CD4-positive, alpha-beta T cell (primary cell): ENCODE measurements at regions not wholly inside any gene's neighbourhood (a gene's known extent, or its start where the extent isn't known, plus 50 kb on each side); places are given as distances from the start of the nearest gene placed in this dataset.

Source experiments
- ATAC-seq: fragments of 200-7000 bp; cut with Tn5 transposase; one replicate; pipeline ENCODE4 v1.10.0; 2022; ENCODE audit warnings: mild to moderate bottlenecking; ENCODE audit not compliant: poor library complexity
- CTCF ChIA-PET: fragments of 350-600 bp; sonication (Branson Sonifier 250); formaldehyde crosslinking; loops from one replicate; lab custom pipeline; 2021; ENCODE audit warnings: antibody characterized with exemption, inconsistent platforms; lab: Charles Lee
- POLR2A ChIA-PET: fragments of 350-600 bp; sonication (Branson Sonifier 250); formaldehyde crosslinking; loops from one replicate; lab custom pipeline; 2021; ENCODE audit warnings: antibody characterized with exemption, inconsistent platforms; lab: Charles Lee
- DNase-seq, 14 experiments: peaks; one replicate each; pipeline ENCODE4 v3.0.0-alpha.2; 2013 to 2020; ENCODE audit warnings: mixed read lengths in 2 of 14
- H3K27ac ChIP-seq, 2 donors: one replicate each; pipeline versions ENCODE4 v1.5.1 to v1.7.0; 2013; ENCODE audit warnings: low read length in 2 of 2, low read depth in 1 of 2, mild to moderate bottlenecking in 1 of 2
- H3K27me3 ChIP-seq, 2 experiments: 1 replicate in 1 of 2; 2 replicates in 1 of 2; pipeline versions ENCODE4 v1.6.1 to v1.7.0; 2013; ENCODE audit warnings: low read length in 2 of 2, control low read depth in 1 of 2, mild to moderate bottlenecking in 1 of 2, moderate library complexity in 1 of 2; ENCODE audit not compliant: insufficient read depth in 2 of 2, control insufficient read depth in 1 of 2
- H3K36me3 ChIP-seq: one replicate; pipeline ENCODE4 v1.6.1; 2013; ENCODE audit warnings: low read length, control low read depth; ENCODE audit not compliant: insufficient read depth
- H3K4me1 ChIP-seq: one replicate; pipeline ENCODE4 v1.6.1; 2013; ENCODE audit warnings: low read length, control low read depth; ENCODE audit not compliant: insufficient read depth
- H3K4me3 ChIP-seq: one replicate; pipeline ENCODE4 v1.5.1; 2013; ENCODE audit warnings: mild to moderate bottlenecking, low read length, moderate library complexity
- H3K9me3 ChIP-seq, 2 experiments: 1 replicate in 1 of 2; 2 replicates in 1 of 2; pipeline versions ENCODE4 v1.6.1 to v1.7.0; 2013; ENCODE audit warnings: low read length in 2 of 2, mild to moderate bottlenecking in 2 of 2, control low read depth in 1 of 2, moderate library complexity in 1 of 2; ENCODE audit not compliant: control insufficient read depth in 1 of 2, insufficient read depth in 1 of 2
- H3K27ac Mint-ChIP-seq: one replicate; pipeline ENCODE4 v1.8.0; 2020; ENCODE audit warnings: mixed read lengths
- H3K27me3 Mint-ChIP-seq: one replicate; pipeline ENCODE4 v1.8.0; 2021; ENCODE audit warnings: mixed read lengths
- H3K36me3 Mint-ChIP-seq: one replicate; pipeline ENCODE4 v1.8.0; 2021; ENCODE audit warnings: low read depth, mixed read lengths
- H3K4me1 Mint-ChIP-seq: one replicate; pipeline ENCODE4 v1.8.0; 2021; ENCODE audit warnings: low read depth, mixed read lengths
- H3K4me3 Mint-ChIP-seq: one replicate; pipeline ENCODE4 v1.8.0; 2020; ENCODE audit warnings: mild to moderate bottlenecking, mixed read lengths
- H3K9me3 Mint-ChIP-seq: one replicate; pipeline ENCODE4 v1.8.0; 2020; ENCODE audit warnings: mixed read lengths
- intact Hi-C, 2 experiments: fragments of 100-400 bp; cut with DNase I in 1 of 2; cut with micrococcal nuclease in 1 of 2; formaldehyde crosslinking; loops; one replicate each; pipeline versions ENCODE4 v1.15.1 to v1.9.0; 2023 to 2025; cut with DNase I, micrococcal nuclease
- TF ChIP-seq, protein P1 (sequence below): fragments of 200-600 bp; IDR thresholded peaks from one replicate; pipeline ENCODE4 v1.8.0; 2022; ENCODE audit warnings: antibody characterized with exemption, mild to moderate bottlenecking

DNA sequence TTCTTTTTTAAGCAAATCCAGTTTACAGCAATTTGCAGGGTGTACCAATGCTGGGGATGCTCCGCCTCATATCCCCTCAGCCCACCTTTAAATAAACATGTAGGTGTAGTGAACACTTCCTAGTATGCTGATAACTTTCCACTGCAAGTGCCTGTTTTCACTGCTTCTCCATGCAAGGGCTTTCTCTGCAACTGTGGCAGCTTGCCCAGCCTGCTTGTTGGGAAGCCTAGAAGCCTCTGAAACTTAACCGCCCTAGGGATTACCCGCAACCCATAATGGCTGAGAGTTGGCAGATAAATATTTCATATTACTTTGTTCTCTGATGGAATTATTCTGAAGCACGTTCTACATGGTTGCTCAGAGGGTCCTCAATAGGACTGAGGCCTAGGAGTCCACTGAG, 253.7 kb upstream of the DDX53 start:
- intact Hi-C loops = loop anchor here (5.0 to 10.0 kb wide), 3 partner anchors 609 to 1261 kb away; no protein-coding TSS in a partner anchor
- CTCF ChIA-PET = no interaction called here
- no peaks in the 10 kb centered on the region for H3K9me3 Mint-ChIP-seq

DNA sequence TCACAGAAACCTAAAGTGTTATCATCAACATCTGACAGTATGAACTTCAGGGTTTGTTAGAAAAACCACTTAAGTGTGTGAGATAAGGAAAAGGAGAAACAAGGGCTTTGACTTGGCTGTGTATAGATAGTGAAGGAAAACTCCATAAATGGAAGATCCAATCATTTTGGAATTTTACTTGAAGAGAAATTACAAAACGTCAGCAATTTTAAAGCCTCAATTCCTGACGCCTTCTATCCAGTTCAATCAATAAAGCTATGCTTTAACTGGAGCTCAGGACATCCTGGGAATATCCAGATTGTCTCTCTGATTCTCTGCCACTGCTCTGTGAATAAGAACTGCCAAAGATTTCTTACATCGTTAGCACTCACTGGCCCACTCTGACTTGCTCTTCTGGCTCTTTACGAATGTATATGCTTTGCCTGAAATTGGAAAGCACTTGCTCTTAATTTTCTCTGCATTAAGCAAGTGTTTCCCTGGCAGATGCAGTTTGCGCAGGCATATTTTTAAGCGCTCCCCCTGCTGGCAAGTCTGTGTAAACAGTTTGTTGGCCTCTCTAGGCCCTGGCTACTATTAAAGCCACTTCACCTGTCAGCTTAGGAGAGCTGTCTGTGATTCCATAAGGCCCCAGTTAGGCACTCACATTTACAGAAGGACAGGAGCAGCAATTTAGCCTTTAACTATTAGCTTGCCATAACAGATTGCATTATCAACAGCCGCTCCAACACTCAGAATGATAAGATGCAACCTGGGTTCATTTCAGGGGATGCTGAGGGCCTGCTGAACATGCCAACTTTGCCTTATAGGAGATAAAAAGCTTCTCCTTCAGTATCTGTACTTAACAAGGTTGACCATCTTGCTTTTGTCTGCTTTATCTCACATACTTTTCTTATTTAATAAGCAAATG, 251.4 kb upstream of the DDX53 start:
- TF ChIP-seq, protein P1, sequence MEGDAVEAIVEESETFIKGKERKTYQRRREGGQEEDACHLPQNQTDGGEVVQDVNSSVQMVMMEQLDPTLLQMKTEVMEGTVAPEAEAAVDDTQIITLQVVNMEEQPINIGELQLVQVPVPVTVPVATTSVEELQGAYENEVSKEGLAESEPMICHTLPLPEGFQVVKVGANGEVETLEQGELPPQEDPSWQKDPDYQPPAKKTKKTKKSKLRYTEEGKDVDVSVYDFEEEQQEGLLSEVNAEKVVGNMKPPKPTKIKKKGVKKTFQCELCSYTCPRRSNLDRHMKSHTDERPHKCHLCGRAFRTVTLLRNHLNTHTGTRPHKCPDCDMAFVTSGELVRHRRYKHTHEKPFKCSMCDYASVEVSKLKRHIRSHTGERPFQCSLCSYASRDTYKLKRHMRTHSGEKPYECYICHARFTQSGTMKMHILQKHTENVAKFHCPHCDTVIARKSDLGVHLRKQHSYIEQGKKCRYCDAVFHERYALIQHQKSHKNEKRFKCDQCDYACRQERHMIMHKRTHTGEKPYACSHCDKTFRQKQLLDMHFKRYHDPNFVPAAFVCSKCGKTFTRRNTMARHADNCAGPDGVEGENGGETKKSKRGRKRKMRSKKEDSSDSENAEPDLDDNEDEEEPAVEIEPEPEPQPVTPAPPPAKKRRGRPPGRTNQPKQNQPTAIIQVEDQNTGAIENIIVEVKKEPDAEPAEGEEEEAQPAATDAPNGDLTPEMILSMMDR = peak; percentile 60
- H3K27ac Mint-ChIP-seq = no peak overlapping the region
- no peaks in the 10 kb centered on the region for H3K9me3 Mint-ChIP-seq
- intact Hi-C loops = loop anchor here (5.0 to 10.0 kb wide), 3 partner anchors 611 to 1264 kb away; no protein-coding TSS in a partner anchor
- no peaks in the 10 kb centered on the region for H3K36me3 Mint-ChIP-seq
- H3K4me3 ChIP-seq = no peak overlapping the region
- peak in 13 of 14 experiments; percentile 0 to 51 (median 13) for DNase-seq
- no peaks in the 10 kb centered on the region for H3K4me1 Mint-ChIP-seq
- H3K27me3 Mint-ChIP-seq = no peaks in the 10 kb centered on the region
- no peaks in the 10 kb centered on the region for H3K36me3 ChIP-seq
- H3K9me3 ChIP-seq = no peaks in the 10 kb centered on the region
- H3K27me3 ChIP-seq = no peaks in the 10 kb centered on the region
- no peak overlapping the region for H3K27ac ChIP-seq
- ChIA-PET CTCF (interaction anchor here (0.6 to 1.5 kb wide), 7 partner anchors 9 to 763 kb away, joined by 3 to 6 read pairs (median 3); no protein-coding TSS in a partner anchor), POLR2A (no interaction called here)
- H3K4me3 Mint-ChIP-seq = no peak overlapping the region
- ATAC-seq = no peak
- H3K4me1 ChIP-seq = no peaks in the 10 kb centered on the region

More for the DNA sequence above, 253.7 kb upstream of the DDX53 start:
- Histone ChIP-seq H3K4me3 (no peak overlapping the region), H3K9me3 (no peaks in the 10 kb centered on the region), H3K4me1 (no peaks in the 10 kb centered on the region), H3K27me3 (no peaks in the 10 kb centered on the region), H3K36me3 (no peaks in the 10 kb centered on the region), H3K27ac (no peak overlapping the region)
- Mint-ChIP-seq H3K27me3 (no peaks in the 10 kb centered on the region), H3K36me3 (no peaks in the 10 kb centered on the region), H3K4me1 (no peaks in the 10 kb centered on the region), H3K4me3 (no peak overlapping the region), H3K27ac (no peak overlapping the region)
- ATAC-seq (no peak), DNase-seq (no peak)
- POLR2A ChIA-PET = no interaction called here
- TF ChIP-seq, protein P1 = no peak

DNA sequence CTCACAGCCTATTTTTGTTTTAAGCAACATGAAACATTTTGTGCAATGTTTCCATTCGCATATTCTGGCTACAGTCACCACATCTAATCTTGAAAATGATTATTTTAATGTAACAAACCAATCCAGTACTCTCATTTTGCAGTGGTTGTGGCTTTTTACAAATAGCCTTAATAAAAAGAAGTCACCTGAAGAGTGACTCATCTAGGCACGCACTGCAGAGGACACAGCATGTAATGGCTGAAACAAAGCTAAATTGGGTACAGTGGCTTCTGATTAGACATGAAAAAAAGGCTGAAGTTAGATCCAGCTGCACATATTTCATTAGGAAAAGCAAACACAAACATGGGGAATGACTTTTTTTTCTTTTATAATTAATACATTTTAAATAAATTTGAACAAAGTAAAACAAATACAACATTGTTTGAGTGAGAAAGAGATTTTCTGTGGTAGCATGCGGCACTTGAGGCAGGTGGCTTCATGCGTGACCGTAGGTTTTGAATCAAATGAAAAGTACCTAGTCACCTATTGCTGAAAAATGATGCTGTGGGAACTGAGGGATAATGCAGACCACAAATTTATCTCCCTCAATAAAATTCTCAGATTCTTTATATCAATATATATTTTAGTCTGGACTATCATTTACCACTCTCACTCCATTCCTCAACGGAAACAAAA, 240.8 kb upstream of the DDX53 start:
- H3K27me3 Mint-ChIP-seq = no peaks in the 10 kb centered on the region
- Histone ChIP-seq H3K27me3 (no peaks in the 10 kb centered on the region), H3K9me3 (no peaks in the 10 kb centered on the region), H3K4me1 (no peaks in the 10 kb centered on the region), H3K4me3 (no peak overlapping the region), H3K27ac (no peak overlapping the region), H3K36me3 (no peaks in the 10 kb centered on the region)
- ATAC-seq (no peak), DNase-seq (no peak)
- TF ChIP-seq, protein P1 = no peak
- H3K27ac Mint-ChIP-seq = no peak overlapping the region
- no peaks in the 10 kb centered on the region for H3K4me1 Mint-ChIP-seq
- H3K4me3 Mint-ChIP-seq = no peak overlapping the region
- POLR2A ChIA-PET = no interaction called here
- H3K36me3 Mint-ChIP-seq = no peaks in the 10 kb centered on the region
- no peaks in the 10 kb centered on the region for H3K9me3 Mint-ChIP-seq
- intact Hi-C loops = no loop called here
- CTCF ChIA-PET = no interaction called here
